GM12864 (cell line): ENCODE measurements at regions not wholly inside any gene's neighbourhood (a gene's known extent, or its start where the extent isn't known, plus 50 kb on each side); places are given as distances from the start of the nearest gene placed in this dataset.

ENCODE experiments used
- DNase-seq: peaks from one replicate; pipeline ENCODE4 v3.0.0-alpha.2; 2011; ENCODE audit warnings: low read depth
- H3K4me3 ChIP-seq: 2 replicates; pipeline ENCODE4 v1.5.1; 2011; ENCODE audit warnings: mild to moderate bottlenecking, low read depth, low read length, control low read depth
- TF ChIP-seq, protein P1 (sequence below): IDR thresholded peaks from 2 replicates; pipeline ENCODE4 v1.5.1; 2011; ENCODE audit warnings: low read depth, mild to moderate bottlenecking, moderate library complexity, low read length, control low read depth, inconsistent platforms; ENCODE audit errors: missing control alignments

DNA sequence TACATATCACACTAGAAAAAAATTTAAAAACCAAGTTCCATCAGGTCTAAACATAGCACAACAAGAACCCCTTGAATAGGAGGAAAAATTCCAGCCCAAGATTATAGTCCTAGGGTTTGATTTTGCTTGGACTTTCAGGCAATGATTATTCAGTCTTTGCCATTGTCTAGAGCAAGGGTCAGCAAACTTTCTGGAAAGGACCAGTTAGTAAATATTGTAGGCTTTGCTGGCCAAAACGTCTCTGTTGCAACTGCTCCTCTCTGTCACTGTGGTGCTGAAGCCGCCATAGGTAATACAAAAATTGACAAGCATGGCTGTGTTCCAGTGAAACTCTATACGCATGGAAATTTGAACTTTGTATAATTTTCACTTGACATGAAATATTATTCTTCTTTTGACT lies 95.5 kb upstream of the UBAC2 start:
- DNase-seq, result no peak
- no peak overlapping the region for H3K4me3 ChIP-seq
- TF ChIP-seq, protein P1, sequence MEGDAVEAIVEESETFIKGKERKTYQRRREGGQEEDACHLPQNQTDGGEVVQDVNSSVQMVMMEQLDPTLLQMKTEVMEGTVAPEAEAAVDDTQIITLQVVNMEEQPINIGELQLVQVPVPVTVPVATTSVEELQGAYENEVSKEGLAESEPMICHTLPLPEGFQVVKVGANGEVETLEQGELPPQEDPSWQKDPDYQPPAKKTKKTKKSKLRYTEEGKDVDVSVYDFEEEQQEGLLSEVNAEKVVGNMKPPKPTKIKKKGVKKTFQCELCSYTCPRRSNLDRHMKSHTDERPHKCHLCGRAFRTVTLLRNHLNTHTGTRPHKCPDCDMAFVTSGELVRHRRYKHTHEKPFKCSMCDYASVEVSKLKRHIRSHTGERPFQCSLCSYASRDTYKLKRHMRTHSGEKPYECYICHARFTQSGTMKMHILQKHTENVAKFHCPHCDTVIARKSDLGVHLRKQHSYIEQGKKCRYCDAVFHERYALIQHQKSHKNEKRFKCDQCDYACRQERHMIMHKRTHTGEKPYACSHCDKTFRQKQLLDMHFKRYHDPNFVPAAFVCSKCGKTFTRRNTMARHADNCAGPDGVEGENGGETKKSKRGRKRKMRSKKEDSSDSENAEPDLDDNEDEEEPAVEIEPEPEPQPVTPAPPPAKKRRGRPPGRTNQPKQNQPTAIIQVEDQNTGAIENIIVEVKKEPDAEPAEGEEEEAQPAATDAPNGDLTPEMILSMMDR, result no peak

DNA sequence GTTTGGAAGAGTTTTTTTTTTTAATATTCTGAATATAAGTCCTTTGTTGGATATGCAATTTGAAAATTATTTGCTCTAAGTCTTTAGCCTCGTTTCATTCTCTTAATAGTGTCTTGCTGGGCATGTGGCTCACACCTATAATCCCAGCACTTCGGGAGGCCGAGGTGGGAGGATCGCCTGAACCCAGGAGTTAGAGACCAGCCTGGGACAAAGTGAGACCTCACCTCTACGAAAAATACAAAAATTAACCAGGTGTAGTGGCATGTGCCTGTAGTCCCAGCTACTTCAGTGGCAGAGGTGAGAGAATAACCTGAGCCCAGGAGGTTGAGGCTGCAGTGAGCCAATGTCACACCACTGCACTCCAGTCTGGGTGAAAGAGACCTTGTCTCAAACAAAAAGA lies 87.3 kb upstream of the UBAC2 start:
- no peak overlapping the region for H3K4me3 ChIP-seq
- TF ChIP-seq, protein P1, result no peak
- no peak for DNase-seq

DNA sequence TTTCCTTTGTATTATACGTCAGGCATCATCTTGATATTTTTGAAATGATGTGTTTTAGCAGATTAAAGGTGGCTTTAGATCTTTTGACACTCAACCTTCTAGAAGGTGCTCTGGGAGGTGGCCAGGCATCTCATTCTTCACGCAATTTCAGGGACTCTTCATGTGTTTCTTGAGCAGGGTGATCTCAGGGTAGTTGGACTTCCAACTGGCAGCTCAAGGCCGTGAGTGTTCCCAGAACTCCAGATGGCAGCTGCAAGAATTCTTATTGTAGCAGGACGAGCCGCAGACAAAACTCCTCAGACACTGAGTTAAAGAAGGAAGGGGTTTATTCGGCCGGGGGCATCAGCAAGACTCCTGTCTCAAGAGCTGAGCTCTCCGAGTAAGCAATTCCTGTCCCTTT lies 82.5 kb upstream of the UBAC2 start:
- DNase-seq, result no peak
- TF ChIP-seq, protein P1, result no peak
- no peak overlapping the region for H3K4me3 ChIP-seq

DNA sequence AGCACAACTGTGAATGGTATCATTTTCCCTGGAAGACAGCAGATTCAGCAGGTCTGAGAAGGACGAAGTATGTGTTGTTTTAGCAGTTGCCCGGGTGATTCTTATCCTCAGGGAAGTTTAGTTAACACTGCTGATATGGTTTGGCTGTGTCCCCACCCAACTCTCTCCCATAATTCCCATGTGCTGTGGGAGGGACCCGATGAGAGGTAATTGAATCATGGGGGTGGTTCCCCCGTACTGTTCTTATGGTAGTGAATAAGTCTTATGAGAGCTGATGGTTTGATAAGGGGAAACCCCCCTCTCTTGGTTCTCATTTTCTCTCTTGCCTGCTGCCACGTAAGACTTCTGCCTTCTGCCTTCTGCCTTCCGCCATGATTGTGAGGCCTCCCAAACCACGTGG lies 81.0 kb upstream of the UBAC2 start:
- TF ChIP-seq, protein P1, result no peak
- DNase-seq, result no peak
- no peak overlapping the region for H3K4me3 ChIP-seq

DNA sequence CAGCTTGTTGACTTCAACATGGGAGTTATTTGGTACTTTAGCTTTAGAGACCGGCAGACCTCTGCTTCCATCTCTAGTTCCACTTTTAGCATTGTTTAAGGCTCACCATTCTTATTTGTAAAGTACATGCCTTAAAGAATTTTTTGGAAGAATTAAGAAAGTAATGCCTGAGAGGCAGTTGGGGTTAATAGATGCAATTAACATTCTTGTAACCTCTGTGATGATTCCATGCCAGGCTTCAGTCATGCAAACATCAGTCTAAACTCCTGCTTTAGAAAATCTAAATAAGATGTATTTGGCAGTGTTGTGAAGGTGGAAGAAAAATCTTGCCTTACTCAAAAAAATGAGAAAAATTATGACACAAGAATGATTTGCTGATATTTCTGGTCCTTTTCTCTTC lies 79.9 kb upstream of the UBAC2 start:
- DNase-seq, result no peak
- no peak overlapping the region for H3K4me3 ChIP-seq
- TF ChIP-seq, protein P1, result no peak

DNA sequence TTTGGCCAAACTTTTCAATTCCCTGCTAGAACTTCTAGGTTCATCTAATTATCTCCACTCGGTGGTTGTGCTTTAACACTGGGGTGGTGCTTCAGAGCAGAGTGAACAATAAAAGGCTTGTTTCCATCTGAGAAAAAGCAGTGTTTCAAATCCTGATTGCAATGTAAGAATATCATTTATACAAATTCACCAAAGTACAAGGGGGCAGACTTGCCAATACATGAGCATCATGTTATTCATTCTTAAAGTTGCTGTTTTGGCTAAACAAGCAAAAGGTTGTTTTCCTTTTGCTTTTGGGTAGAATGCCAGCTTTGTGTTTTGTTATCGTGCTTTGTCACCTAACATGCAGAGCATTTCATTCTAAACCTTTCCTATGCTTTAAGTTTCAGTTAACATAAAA lies 78.5 kb upstream of the UBAC2 start:
- H3K4me3 ChIP-seq, result no peak overlapping the region
- TF ChIP-seq, protein P1, result no peak
- DNase-seq, result no peak

DNA sequence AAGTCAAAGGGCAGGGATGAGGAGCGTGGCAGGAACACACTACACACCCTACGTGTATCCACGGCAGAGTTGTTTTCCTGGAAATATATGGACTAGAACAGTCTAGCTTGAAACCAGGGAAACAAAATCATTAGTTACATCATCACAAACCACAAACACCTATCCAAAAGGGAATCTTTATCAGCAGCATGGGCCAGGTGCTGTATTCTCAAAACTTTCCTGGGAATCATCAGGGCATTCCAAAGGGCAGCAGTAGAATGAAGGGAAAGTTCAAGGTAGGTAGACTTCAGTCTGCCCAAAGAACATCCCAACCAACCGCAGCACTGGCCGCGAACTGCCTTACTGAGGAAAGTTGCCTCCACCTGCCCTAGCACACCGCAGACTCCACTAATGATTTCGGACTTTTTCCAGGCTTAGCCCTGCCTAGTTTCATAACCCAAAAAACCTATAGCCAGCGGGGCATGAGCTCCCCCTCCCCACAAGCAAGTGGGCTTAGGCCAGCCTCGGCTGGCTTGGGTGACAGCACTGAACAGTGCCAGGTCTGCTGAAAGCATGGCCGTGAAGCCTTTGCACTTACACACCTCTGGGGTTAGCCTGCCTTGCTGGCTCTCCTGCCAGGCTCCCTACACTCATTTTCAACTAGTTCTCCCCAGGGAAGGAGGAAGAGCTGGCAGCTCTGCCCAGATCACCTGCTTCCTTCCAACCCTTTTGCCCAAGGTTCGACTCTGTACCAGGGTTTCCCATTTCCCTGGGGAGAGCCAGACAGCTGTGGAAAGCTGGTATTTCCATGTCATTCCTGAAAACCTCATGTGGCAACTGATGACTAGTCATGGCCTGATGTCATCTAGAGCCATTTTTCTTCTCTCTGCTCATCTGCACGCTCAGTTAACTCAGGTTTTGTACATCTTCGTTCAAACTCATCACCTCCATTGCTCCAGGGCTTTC lies 77.3 kb upstream of the UBAC2 start:
- no peak for DNase-seq
- H3K4me3 ChIP-seq, result no peak overlapping the region
- TF ChIP-seq, protein P1, result no peak
